Prostate gland (tissue), 2 donors: ENCODE measurements at regions not wholly inside any gene's neighbourhood (a gene's known extent, or its start where the extent isn't known, plus 50 kb on each side); places are given as distances from the start of the nearest gene placed in this dataset.

Experiments
- CTCF ChIP-seq, 4 experiments: fragments of 200-600 bp in 2 of 4; fragments of 450-650 bp in 2 of 4; sonication (generic) in 2 of 4; IDR thresholded peaks; 1 replicate in 3 of 4; 2 replicates in 1 of 4; pipeline ENCODE4 v1.5.1; 2016 to 2019; ENCODE audit warnings: antibody characterized with exemption in 4 of 4, mild to moderate bottlenecking in 2 of 4, moderate library complexity in 2 of 4
- POLR2A ChIP-seq: fragments of 450-650 bp; IDR thresholded peaks from one replicate; pipeline ENCODE4 v1.6.1; 2016; ENCODE audit warnings: antibody characterized with exemption, mild to moderate bottlenecking
- POLR2AphosphoS5 ChIP-seq: sonication (generic); formaldehyde crosslinking; IDR thresholded peaks from one replicate; pipeline ENCODE4 v1.6.1; 2017; ENCODE audit warnings: antibody characterized with exemption

- TF ChIP-seq CTCF (IDR thresholded peaks at IDR 0.05) (no peak), POLR2AphosphoS5 (no peak), POLR2A (no peak)
These were observed 88.0 kb upstream of the XAGE2 start for GRCh38 chrX:52280812-52281211.
